H9 (cell line): ENCODE measurements at regions not wholly inside any gene's neighbourhood (a gene's known extent, or its start where the extent isn't known, plus 50 kb on each side); places are given as distances from the start of the nearest gene placed in this dataset.

ENCODE experiments used
- DNase-seq: peaks from one replicate; pipeline ENCODE4 v3.0.0-alpha.2; 2017
- H2AFZ ChIP-seq: one replicate; pipeline ENCODE4 v1.6.1; 2013; ENCODE audit warnings: mild to moderate bottlenecking, low read length, control low read depth, moderate library complexity
- H2AK5ac ChIP-seq: 2 replicates; pipeline ENCODE4 v1.6.1; 2013; ENCODE audit warnings: low read length, control low read depth, mixed read lengths; ENCODE audit not compliant: insufficient read length
- H2BK120ac ChIP-seq: one replicate; pipeline ENCODE4 v1.6.1; 2013; ENCODE audit warnings: low read depth, mild to moderate bottlenecking, low read length, control low read depth, inconsistent platforms; ENCODE audit not compliant: poor library complexity, severe bottlenecking
- H2BK12ac ChIP-seq: 2 replicates; pipeline ENCODE4 v1.6.1; 2013; ENCODE audit warnings: low read length, control low read depth, mixed read lengths, low read depth; ENCODE audit not compliant: insufficient read length
- H2BK15ac ChIP-seq: 2 replicates; pipeline ENCODE4 v1.6.1; 2013; ENCODE audit warnings: low read depth, low read length, control low read depth
- H2BK20ac ChIP-seq: one replicate; pipeline ENCODE4 v1.6.1; 2013; ENCODE audit warnings: low read depth, mild to moderate bottlenecking, low read length, control low read depth, inconsistent platforms; ENCODE audit not compliant: poor library complexity, severe bottlenecking
- H2BK5ac ChIP-seq: 2 replicates; pipeline ENCODE4 v1.6.1; 2013; ENCODE audit warnings: low read length, control low read depth, mixed read lengths; ENCODE audit not compliant: insufficient read length
- H3K14ac ChIP-seq: 2 replicates; pipeline ENCODE4 v1.6.1; 2013; ENCODE audit warnings: low read length, control low read depth; ENCODE audit not compliant: insufficient read depth
- H3K18ac ChIP-seq: 2 replicates; pipeline ENCODE4 v1.6.1; 2013; ENCODE audit warnings: low read depth, mild to moderate bottlenecking, mixed read lengths, low read length, control low read depth; ENCODE audit not compliant: insufficient read length
- H3K23ac ChIP-seq: 2 replicates; pipeline ENCODE4 v1.6.1; 2013; ENCODE audit warnings: low read length, control low read depth, mixed read lengths, low read depth; ENCODE audit not compliant: insufficient read length
- H3K23me2 ChIP-seq: 2 replicates; pipeline ENCODE4 v1.6.1; 2013; ENCODE audit warnings: low read depth, mild to moderate bottlenecking, mixed read lengths, low read length, control low read depth; ENCODE audit not compliant: insufficient read length, poor library complexity, severe bottlenecking
- H3K27ac ChIP-seq: 2 replicates; pipeline ENCODE4 v1.5.1; 2013; ENCODE audit warnings: low read length, control low read depth, mixed read lengths, low read depth; ENCODE audit not compliant: insufficient read length
- H3K27me3 ChIP-seq: 2 replicates; pipeline ENCODE4 v1.6.1; 2013; ENCODE audit warnings: low read length, control low read depth, inconsistent platforms; ENCODE audit not compliant: insufficient read depth
- H3K4ac ChIP-seq: 2 replicates; pipeline ENCODE4 v1.6.1; 2013; ENCODE audit warnings: low read depth, mild to moderate bottlenecking, control low read depth, inconsistent platforms, low read length, moderate library complexity
- H3K4me1 ChIP-seq: 2 replicates; pipeline ENCODE4 v1.6.1; 2013; ENCODE audit warnings: low read length, control low read depth, inconsistent platforms; ENCODE audit not compliant: insufficient read depth
- H3K4me2 ChIP-seq: 2 replicates; pipeline ENCODE4 v1.6.1; 2013; ENCODE audit warnings: low read length, control low read depth, mixed read lengths; ENCODE audit not compliant: insufficient read length, insufficient read depth
- H3K56ac ChIP-seq: 2 replicates; pipeline ENCODE4 v1.6.1; 2013; ENCODE audit warnings: low read depth, mild to moderate bottlenecking, mixed read lengths, low read length, control low read depth; ENCODE audit not compliant: insufficient read length
- H3K79me1 ChIP-seq: 2 replicates; pipeline ENCODE4 v1.6.1; 2013; ENCODE audit warnings: low read depth, mild to moderate bottlenecking, moderate library complexity, low read length, control low read depth, inconsistent platforms; ENCODE audit not compliant: insufficient read depth, poor library complexity, severe bottlenecking
- H3K79me2 ChIP-seq: 2 replicates; pipeline ENCODE4 v1.6.1; 2013; ENCODE audit warnings: low read length, control low read depth, inconsistent platforms; ENCODE audit not compliant: insufficient read depth
- H3K9ac ChIP-seq: 2 replicates; pipeline ENCODE4 v1.6.1; 2013; ENCODE audit warnings: low read length, control low read depth, mixed read lengths; ENCODE audit not compliant: insufficient read length; ENCODE audit errors: extremely low read depth
- H3K9me3 ChIP-seq: one replicate; pipeline ENCODE4 v1.6.1; 2013; ENCODE audit warnings: low read depth, low read length, inconsistent platforms; ENCODE audit not compliant: control insufficient read depth
- H3T11ph ChIP-seq: one replicate; pipeline ENCODE4 v1.6.1; 2013; ENCODE audit warnings: mild to moderate bottlenecking, low read length, control low read depth, inconsistent platforms
- H4K20me1 ChIP-seq: one replicate; pipeline ENCODE4 v1.6.1; 2013; ENCODE audit not compliant: control insufficient read depth, insufficient read length, insufficient read depth
- H4K5ac ChIP-seq: 2 replicates; pipeline ENCODE4 v1.6.1; 2013; ENCODE audit warnings: low read depth, mild to moderate bottlenecking, mixed read lengths, low read length, control low read depth; ENCODE audit not compliant: insufficient read length
- H4K8ac ChIP-seq: replicated peaks from 2 replicates; pipeline ENCODE4 v1.6.1; 2013; ENCODE audit warnings: low read length, control low read depth, mixed read lengths, low read depth; ENCODE audit not compliant: insufficient read length
- H4K91ac ChIP-seq: 2 replicates; pipeline ENCODE4 v1.6.1; 2013; ENCODE audit warnings: low read depth, mild to moderate bottlenecking, moderate library complexity, mixed read lengths, low read length, control low read depth; ENCODE audit not compliant: insufficient read length
- H3K27ac Mint-ChIP-seq, 3 experiments: 2 replicates in 2 of 3; 3 replicates in 1 of 3; pipeline ENCODE4 v1.8.0; 2020 to 2021; ENCODE audit warnings: mixed read lengths in 3 of 3, mild to moderate bottlenecking in 1 of 3, moderate library complexity in 1 of 3
- H3K27me3 Mint-ChIP-seq: 2 replicates; pipeline ENCODE4 v1.8.0; 2021; ENCODE audit warnings: low read depth, mild to moderate bottlenecking, moderate library complexity, mixed read lengths
- H3K36me3 Mint-ChIP-seq, 3 experiments: 2 replicates in 2 of 3; 3 replicates in 1 of 3; pipeline ENCODE4 v1.8.0; 2020 to 2021; ENCODE audit warnings: low read depth in 3 of 3, mixed read lengths in 3 of 3; ENCODE audit not compliant: insufficient read depth in 1 of 3
- H3K4me1 Mint-ChIP-seq, 2 experiments: 2 replicates each; pipeline ENCODE4 v1.8.0; 2020; ENCODE audit warnings: mixed read lengths in 2 of 2
- H3K4me3 Mint-ChIP-seq, 2 experiments: 2 replicates in 1 of 2; 3 replicates in 1 of 2; pipeline ENCODE4 v1.8.0; 2020 to 2021; ENCODE audit warnings: mild to moderate bottlenecking in 2 of 2, mixed read lengths in 2 of 2, moderate library complexity in 1 of 2
- H3K9me3 Mint-ChIP-seq, 2 experiments: 2 replicates in 1 of 2; 3 replicates in 1 of 2; pipeline ENCODE4 v1.8.0; 2020; ENCODE audit warnings: mild to moderate bottlenecking in 2 of 2, mixed read lengths in 2 of 2, moderate library complexity in 1 of 2
- WGBS: extraction: QIAGEN DNeasy Blood & Tissue Kit; methylation state at CpG from one replicate; pipeline ENCODE4 v1.1.7; 2013; ENCODE audit warnings: missing lambda C conversion rate, low lambda C conversion rate, mixed read lengths; ENCODE audit not compliant: insufficient read length; ENCODE audit errors: extremely low coverage; 5-methylcytosine and 5-hydroxymethylcytosine counted together
- TF ChIP-seq, protein P1 (sequence below): fragments of 200-600 bp; sonication (generic); conservative IDR thresholded peaks from 3 replicates; pipeline ENCODE4 v1.8.0; 2021; ENCODE audit warnings: antibody characterized with exemption, mild to moderate bottlenecking

DNA sequence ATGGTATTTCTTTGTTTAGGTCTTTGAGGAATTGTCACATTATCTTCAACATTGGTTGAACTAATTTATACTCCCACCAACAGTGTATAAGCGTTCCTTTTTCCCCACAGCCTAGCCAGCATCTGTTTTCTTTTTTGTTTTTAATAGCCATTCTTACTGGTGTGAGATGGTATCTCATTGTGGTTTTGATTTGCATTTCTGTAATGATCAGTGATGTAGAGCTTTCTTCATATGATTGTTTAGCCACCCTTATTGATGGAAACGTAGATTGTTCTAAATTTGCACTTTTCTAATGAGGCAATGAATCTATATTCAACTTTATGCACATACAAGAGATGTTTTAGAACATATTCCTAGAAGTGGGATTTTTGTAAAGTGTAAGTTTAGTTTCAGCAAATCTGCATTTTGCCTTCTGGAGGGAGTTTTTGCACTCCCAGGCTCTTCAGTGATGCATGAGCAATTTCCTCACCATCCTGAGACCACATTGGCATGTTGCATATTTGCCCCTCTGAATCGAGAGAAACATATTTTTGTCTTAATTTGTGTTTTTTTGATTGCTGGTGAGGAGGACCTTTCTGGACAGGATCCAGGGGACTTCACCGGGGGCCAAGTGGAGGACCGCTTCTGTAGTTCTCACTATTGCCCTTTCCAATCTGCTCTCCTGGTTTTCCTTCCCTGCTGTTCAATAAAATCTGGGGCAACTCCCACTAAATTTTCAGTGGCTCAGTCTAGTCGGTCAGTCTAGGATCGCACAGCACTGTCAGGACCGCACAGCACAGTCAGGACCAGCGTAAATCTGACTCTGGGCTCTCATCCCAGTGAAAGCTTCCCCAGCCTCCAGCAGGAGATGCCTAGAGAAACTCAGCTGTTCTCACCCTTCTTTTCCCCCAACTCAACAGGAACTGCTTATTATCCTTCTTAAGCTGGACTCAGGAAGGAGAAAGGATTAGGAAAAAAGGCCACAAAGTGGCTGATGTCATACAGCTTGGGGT lies 157.0 kb downstream of the PTPN20 start:
- H3K4ac ChIP-seq: no peak overlapping the region
- H3T11ph ChIP-seq: no peak overlapping the region
- Mint-ChIP-seq H3K4me1 (no peaks in the 10 kb centered on the region), H3K36me3 (no peaks in the 10 kb centered on the region), H3K27ac (no peak overlapping the region), H3K9me3 (no peaks in the 10 kb centered on the region), H3K27me3 (0 out of 2 replicates have a peak, but pooled peaks cover 5% of the 10 kb centered on the region), H3K4me3 (no peak overlapping the region)
- no peak for DNase-seq
- TF ChIP-seq, protein P1, sequence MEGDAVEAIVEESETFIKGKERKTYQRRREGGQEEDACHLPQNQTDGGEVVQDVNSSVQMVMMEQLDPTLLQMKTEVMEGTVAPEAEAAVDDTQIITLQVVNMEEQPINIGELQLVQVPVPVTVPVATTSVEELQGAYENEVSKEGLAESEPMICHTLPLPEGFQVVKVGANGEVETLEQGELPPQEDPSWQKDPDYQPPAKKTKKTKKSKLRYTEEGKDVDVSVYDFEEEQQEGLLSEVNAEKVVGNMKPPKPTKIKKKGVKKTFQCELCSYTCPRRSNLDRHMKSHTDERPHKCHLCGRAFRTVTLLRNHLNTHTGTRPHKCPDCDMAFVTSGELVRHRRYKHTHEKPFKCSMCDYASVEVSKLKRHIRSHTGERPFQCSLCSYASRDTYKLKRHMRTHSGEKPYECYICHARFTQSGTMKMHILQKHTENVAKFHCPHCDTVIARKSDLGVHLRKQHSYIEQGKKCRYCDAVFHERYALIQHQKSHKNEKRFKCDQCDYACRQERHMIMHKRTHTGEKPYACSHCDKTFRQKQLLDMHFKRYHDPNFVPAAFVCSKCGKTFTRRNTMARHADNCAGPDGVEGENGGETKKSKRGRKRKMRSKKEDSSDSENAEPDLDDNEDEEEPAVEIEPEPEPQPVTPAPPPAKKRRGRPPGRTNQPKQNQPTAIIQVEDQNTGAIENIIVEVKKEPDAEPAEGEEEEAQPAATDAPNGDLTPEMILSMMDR: no peak
- H3K27me3 ChIP-seq: no peaks in the 10 kb centered on the region
- no peak overlapping the region for H2AFZ ChIP-seq
- no peak overlapping the region for H3K9ac ChIP-seq
- no peak overlapping the region for H4K5ac ChIP-seq
- no peaks in the 10 kb centered on the region for H3K79me1 ChIP-seq
- no peaks in the 10 kb centered on the region for H3K4me1 ChIP-seq
- H3K56ac ChIP-seq: no peak overlapping the region
- H3K79me2 ChIP-seq: no peaks in the 10 kb centered on the region
- H2BK20ac ChIP-seq: no peak overlapping the region
- no peak overlapping the region for H2BK5ac ChIP-seq
- no peak overlapping the region for H2BK15ac ChIP-seq
- H3K14ac ChIP-seq: no peak overlapping the region
- no peak overlapping the region for H3K18ac ChIP-seq
- no peak overlapping the region for H2BK12ac ChIP-seq
- no peak overlapping the region for H3K23ac ChIP-seq
- H3K4me2 ChIP-seq: no peak overlapping the region
- no peak overlapping the region for H2AK5ac ChIP-seq
- no peak overlapping the region for H4K91ac ChIP-seq
- no peaks in the 10 kb centered on the region for H3K23me2 ChIP-seq
- no peak overlapping the region for H2BK120ac ChIP-seq
- H4K20me1 ChIP-seq: no peaks in the 10 kb centered on the region
- H3K9me3 ChIP-seq: no peaks in the 10 kb centered on the region
- WGBS: no CpG with 5 or more reads among the region's 9 CpGs
- H3K27ac ChIP-seq: no peak overlapping the region
- H4K8ac ChIP-seq: no peak overlapping the region
